Erythroblast (primary cell): ENCODE measurements at regions not wholly inside any gene's neighbourhood (a gene's known extent, or its start where the extent isn't known, plus 50 kb on each side); places are given as distances from the start of the nearest gene placed in this dataset.

Source experiments
- GATA1 ChIP-seq: IDR thresholded peaks from 2 replicates; pipeline ENCODE4 v1.6.1; 2011; ENCODE audit warnings: low read depth, mild to moderate bottlenecking, control low read depth, low read length, moderate library complexity
- POLR2A ChIP-seq: IDR thresholded peaks from 2 replicates; pipeline ENCODE4 v1.6.1; 2011; ENCODE audit warnings: mild to moderate bottlenecking, low read length

DNA sequence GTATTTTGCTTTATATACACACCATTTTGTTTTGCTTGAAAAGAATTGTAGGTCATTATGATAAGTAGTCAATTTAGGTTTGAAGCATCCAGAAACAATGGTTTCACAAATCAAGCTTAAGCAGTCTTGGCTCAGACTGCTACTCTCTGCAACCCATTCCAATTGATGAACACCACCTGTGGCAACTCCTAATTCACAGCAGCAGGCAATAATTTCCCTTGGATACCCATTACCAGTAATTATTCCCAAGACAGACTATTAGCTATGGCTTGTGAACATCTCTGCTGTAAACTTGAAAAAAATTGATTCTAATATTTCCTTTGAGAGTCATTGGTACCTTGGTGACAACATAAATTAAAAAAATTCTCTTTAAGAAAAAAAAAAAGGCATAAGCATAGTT lies 299.3 kb upstream of the SLITRK6 start:
- TF ChIP-seq POLR2A (no peak), GATA1 (no peak)
